Stimulated activated naive CD8-positive, alpha-beta T cell treated with anti-CD3 and anti-CD28 coated beads, Interleukin-15, amount 100 ng/mL, for 72 hours (primary cell): ENCODE measurements at regions not wholly inside any gene's neighbourhood (a gene's known extent, or its start where the extent isn't known, plus 50 kb on each side); places are given as distances from the start of the nearest gene placed in this dataset.
"Not testable (repeated sequence)": the region's sequence is repeated elsewhere in the genome, so short reads cannot be mapped to it uniquely, and the experiment has no call there.

Experiments
- ATAC-seq: fragments of 150-1000 bp; cut with Tn5 transposase; 2 replicates; pipeline ENCODE4 v1.10.0; 2021; ENCODE audit warnings: mild to moderate bottlenecking, moderate library complexity
- DNase-seq, 2 donors: peaks; one replicate each; pipeline ENCODE4 v3.0.0; 2021 to 2022
- H3K27ac Mint-ChIP-seq, 2 donors: one replicate each; pipeline ENCODE4 v1.8.0; 2022; ENCODE audit warnings: mild to moderate bottlenecking in 2 of 2, mixed read lengths in 2 of 2, moderate library complexity in 2 of 2
- H3K27me3 Mint-ChIP-seq: one replicate; pipeline ENCODE4 v1.8.0; 2022; ENCODE audit warnings: mixed read lengths
- H3K4me1 Mint-ChIP-seq: one replicate; pipeline ENCODE4 v1.8.0; 2022; ENCODE audit warnings: mild to moderate bottlenecking, mixed read lengths
- H3K4me3 Mint-ChIP-seq, 2 donors: one replicate each; pipeline ENCODE4 v1.8.0; 2022; ENCODE audit warnings: mild to moderate bottlenecking in 2 of 2, mixed read lengths in 2 of 2, moderate library complexity in 1 of 2
- H3K9me3 Mint-ChIP-seq, 2 donors: one replicate each; pipeline ENCODE4 v1.8.0; 2022; ENCODE audit warnings: mixed read lengths in 2 of 2

GRCh38 chr11:103602840-103603239 is 433.6 kb upstream of the DDI1 start:
- DNase-seq (no peak), ATAC-seq (no peak)
- H3K4me3 Mint-ChIP-seq, result no peak overlapping the region
- H3K27me3 Mint-ChIP-seq, result peaks cover 26% of the 10 kb centered on the region
- H3K27ac Mint-ChIP-seq, result no peak overlapping the region
- no peaks in the 10 kb centered on the region for H3K4me1 Mint-ChIP-seq
- H3K9me3 Mint-ChIP-seq, result no peaks in the 10 kb centered on the region

GRCh38 chr11:103604310-103604709 is 432.1 kb upstream of the DDI1 start:
- no peak for DNase-seq
- Mint-ChIP-seq H3K4me1 (no peaks in the 10 kb centered on the region), H3K27me3 (peaks cover 21% of the 10 kb centered on the region), H3K27ac (no peak overlapping the region), H3K9me3 (no peaks in the 10 kb centered on the region), H3K4me3 (no peak overlapping the region)
- no peak for ATAC-seq

GRCh38 chr11:103608566-103608965 is 427.9 kb upstream of the DDI1 start:
- peaks cover 0 to 6% of the 10 kb centered on the region in 2 donors for H3K9me3 Mint-ChIP-seq
- no peak for DNase-seq
- H3K27me3 Mint-ChIP-seq, result peaks cover 20% of the 10 kb centered on the region
- no peak for ATAC-seq
- no peak overlapping the region for H3K27ac Mint-ChIP-seq
- no peaks in the 10 kb centered on the region for H3K4me1 Mint-ChIP-seq
- H3K4me3 Mint-ChIP-seq, result no peak overlapping the region

GRCh38 chr11:103609117-103610066 is 427.0 kb upstream of the DDI1 start:
- Mint-ChIP-seq H3K27ac (no peak overlapping the region), H3K27me3 (peaks cover 23% of the 10 kb centered on the region), H3K4me1 (no peaks in the 10 kb centered on the region), H3K9me3 (peaks cover 0 to 6% of the 10 kb centered on the region in 2 donors), H3K4me3 (no peak overlapping the region)
- ATAC-seq (no peak), DNase-seq (no peak)

- ATAC-seq (no peak), DNase-seq (no peak)
- no peaks in the 10 kb centered on the region for H3K4me1 Mint-ChIP-seq
- H3K4me3 Mint-ChIP-seq, result no peak overlapping the region
- peaks cover 0 to 6% of the 10 kb centered on the region in 2 donors for H3K9me3 Mint-ChIP-seq
- H3K27me3 Mint-ChIP-seq, result peaks cover 16% of the 10 kb centered on the region
- H3K27ac Mint-ChIP-seq, result no peak overlapping the region
These were observed 426.0 kb upstream of the DDI1 start for GRCh38 chr11:103610435-103610834.

- not testable (repeated sequence) for H3K9me3 Mint-ChIP-seq, H3K4me1 Mint-ChIP-seq, ATAC-seq, DNase-seq, H3K4me3 Mint-ChIP-seq, H3K27ac Mint-ChIP-seq
- peaks cover 16% of the 10 kb centered on the region for H3K27me3 Mint-ChIP-seq
These were observed 424.7 kb upstream of the DDI1 start for GRCh38 chr11:103611526-103612260.

- not testable (repeated sequence) for H3K27ac Mint-ChIP-seq, DNase-seq, H3K4me1 Mint-ChIP-seq, H3K4me3 Mint-ChIP-seq, ATAC-seq, H3K9me3 Mint-ChIP-seq
- H3K27me3 Mint-ChIP-seq, result peaks cover 16% of the 10 kb centered on the region
These were observed 424.0 kb upstream of the DDI1 start for GRCh38 chr11:103612451-103612850.

GRCh38 chr11:103616586-103616985 is 419.9 kb upstream of the DDI1 start:
- not testable (repeated sequence) for H3K4me3 Mint-ChIP-seq, DNase-seq, ATAC-seq, H3K4me1 Mint-ChIP-seq, H3K27ac Mint-ChIP-seq, H3K9me3 Mint-ChIP-seq
- H3K27me3 Mint-ChIP-seq, result peaks cover 16% of the 10 kb centered on the region

- Mint-ChIP-seq H3K9me3 (no peaks in the 10 kb centered on the region), H3K4me3 (no peak overlapping the region), H3K27ac (no peak overlapping the region), H3K4me1 (no peaks in the 10 kb centered on the region), H3K27me3 (peaks cover 8% of the 10 kb centered on the region)
- ATAC-seq, result no peak
- no peak for DNase-seq
These were observed 417.9 kb upstream of the DDI1 start for GRCh38 chr11:103618528-103618927.

- no peak overlapping the region for H3K4me3 Mint-ChIP-seq
- peaks cover 2% of the 10 kb centered on the region for H3K27me3 Mint-ChIP-seq
- ATAC-seq, result no peak
- H3K9me3 Mint-ChIP-seq, result no peaks in the 10 kb centered on the region
- no peak for DNase-seq
- no peak overlapping the region for H3K27ac Mint-ChIP-seq
- H3K4me1 Mint-ChIP-seq, result no peaks in the 10 kb centered on the region
These were observed 417.0 kb upstream of the DDI1 start for GRCh38 chr11:103619480-103619879.

- H3K4me1 Mint-ChIP-seq, result no peaks in the 10 kb centered on the region
- H3K4me3 Mint-ChIP-seq, result no peak overlapping the region
- DNase-seq (no peak), ATAC-seq (no peak)
- no peak overlapping the region for H3K27ac Mint-ChIP-seq
- no peaks in the 10 kb centered on the region for H3K27me3 Mint-ChIP-seq
- H3K9me3 Mint-ChIP-seq, result no peaks in the 10 kb centered on the region
These were observed 416.5 kb upstream of the DDI1 start for GRCh38 chr11:103619938-103620337.

GRCh38 chr11:103622296-103622695 is 414.1 kb upstream of the DDI1 start:
- Mint-ChIP-seq H3K9me3 (no peaks in the 10 kb centered on the region), H3K27me3 (no peaks in the 10 kb centered on the region), H3K4me1 (no peaks in the 10 kb centered on the region), H3K27ac (no peak overlapping the region), H3K4me3 (no peak overlapping the region)
- no peak for DNase-seq
- ATAC-seq, result no peak

GRCh38 chr11:103623933-103624332 is 412.5 kb upstream of the DDI1 start:
- no peaks in the 10 kb centered on the region for H3K27me3 Mint-ChIP-seq
- DNase-seq (no peak), ATAC-seq (no peak)
- no peaks in the 10 kb centered on the region for H3K9me3 Mint-ChIP-seq
- no peaks in the 10 kb centered on the region for H3K4me1 Mint-ChIP-seq
- H3K4me3 Mint-ChIP-seq, result no peak overlapping the region
- H3K27ac Mint-ChIP-seq, result no peak overlapping the region

GRCh38 chr11:103624708-103625623 is 411.5 kb upstream of the DDI1 start:
- H3K27me3 Mint-ChIP-seq, result no peaks in the 10 kb centered on the region
- DNase-seq (no peak), ATAC-seq (no peak)
- H3K9me3 Mint-ChIP-seq, result no peaks in the 10 kb centered on the region
- H3K4me3 Mint-ChIP-seq, result no peak overlapping the region
- no peak overlapping the region for H3K27ac Mint-ChIP-seq
- H3K4me1 Mint-ChIP-seq, result no peaks in the 10 kb centered on the region

- no peaks in the 10 kb centered on the region for H3K9me3 Mint-ChIP-seq
- H3K27me3 Mint-ChIP-seq, result no peaks in the 10 kb centered on the region
- H3K4me1 Mint-ChIP-seq, result no peaks in the 10 kb centered on the region
- H3K27ac Mint-ChIP-seq, result no peak overlapping the region
- no peak for DNase-seq
- no peak overlapping the region for H3K4me3 Mint-ChIP-seq
- no peak for ATAC-seq
These were observed 410.8 kb upstream of the DDI1 start for GRCh38 chr11:103625624-103625965.
